ENCODE measurements at regions not wholly inside any gene's neighbourhood (a gene's known extent, or its start where the extent isn't known, plus 50 kb on each side); places are given as distances from the start of the nearest gene placed in this dataset.

- Histone ChIP-seq H3K36me3 (ENCODE audit: control insufficient read depth, insufficient read depth, low read length) (no peaks in the 10 kb centered on the region), H4K20me1 (replicated peaks; ENCODE audit: control insufficient read depth, insufficient read depth, low read length) (no peaks in the 10 kb centered on the region), H3K9me1 (ENCODE audit: control insufficient read depth, insufficient read depth, low read length) (no peaks in the 10 kb centered on the region), H2AFZ (ENCODE audit: low read depth, low read length) (no peak overlapping the region), H3K4me3 (no peak overlapping the region), H3K4me1 (replicated peaks in 1 of 2; ENCODE audit: control insufficient read depth in 2 of 2, insufficient read depth in 2 of 2, low read length in 2 of 2) (no peaks in the 10 kb centered on the region), H3K9me3 (replicated peaks; ENCODE audit: control insufficient read depth, insufficient read depth, low read depth, low read length) (no peaks in the 10 kb centered on the region), H3K9ac (ENCODE audit: insufficient read depth in 1 of 2, low read depth in 2 of 2, low read length in 2 of 2) (no peak overlapping the region), H3K27me3 (ENCODE audit: control insufficient read depth in 2 of 2, insufficient read depth in 2 of 2, low read length in 2 of 2) (no peaks in the 10 kb centered on the region), H3K79me2 (ENCODE audit: control insufficient read depth, insufficient read depth, low read length) (no peaks in the 10 kb centered on the region), H3K4me2 (ENCODE audit: insufficient read depth, low read length) (no peak overlapping the region), H3K27ac (ENCODE audit: extremely low read depth, low read depth, low read length) (no peak overlapping the region)
- ATAC-seq (no peak), DNase-seq (ENCODE audit: extremely low read depth in 1 of 4, low spot score in 3 of 4) (no peak), FAIRE-seq (no peak)
- no TSS peak for BruUV-seq (replicated peaks)
- ChIA-PET CTCF (ENCODE audit: low intra/inter-chr PET ratio) (no interaction called here), POLR2A (no interaction called here)
- 0% methylated on average over 4 of the region's 4 CpGs for WGBS (ENCODE audit: insufficient coverage, low coverage, missing lambda C conversion rate)
- in situ Hi-C loops (cut with MboI) (no loop called here), intact Hi-C loops (cut with micrococcal nuclease) (no loop called here)
- no peak for TF ChIP-seq TBP (optimal IDR thresholded peaks at IDR 0.05; ENCODE audit: low read depth, low read length)
- TF ChIP-seq, protein P1, sequence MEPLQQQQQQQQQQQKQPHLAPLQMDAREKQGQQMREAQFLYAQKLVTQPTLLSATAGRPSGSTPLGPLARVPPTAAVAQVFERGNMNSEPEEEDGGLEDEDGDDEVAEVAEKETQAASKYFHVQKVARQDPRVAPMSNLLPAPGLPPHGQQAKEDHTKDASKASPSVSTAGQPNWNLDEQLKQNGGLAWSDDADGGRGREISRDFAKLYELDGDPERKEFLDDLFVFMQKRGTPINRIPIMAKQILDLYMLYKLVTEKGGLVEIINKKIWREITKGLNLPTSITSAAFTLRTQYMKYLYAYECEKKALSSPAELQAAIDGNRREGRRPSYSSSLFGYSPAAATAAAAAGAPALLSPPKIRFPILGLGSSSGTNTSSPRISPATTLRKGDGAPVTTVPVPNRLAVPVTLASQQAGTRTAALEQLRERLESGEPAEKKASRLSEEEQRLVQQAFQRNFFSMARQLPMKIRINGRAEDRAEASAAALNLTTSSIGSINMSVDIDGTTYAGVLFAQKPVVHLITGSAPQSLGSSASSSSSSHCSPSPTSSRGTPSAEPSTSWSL (CRISPR knock-in tag; IDR thresholded peaks at IDR 0.05; ENCODE audit: borderline replicate concordance) = no peak
- no peak for TF ChIP-seq GTF2E2 (tag; IDR thresholded peaks at IDR 0.05)
- TF ChIP-seq ZNF57 (CRISPR knock-in tag; IDR thresholded peaks at IDR 0.05) = no peak
- TF ChIP-seq KAT2B (IDR thresholded peaks at IDR 0.05; ENCODE audit: low read depth, low read length) = no peak
- no peak for TF ChIP-seq ZNF398 (CRISPR knock-in tag; IDR thresholded peaks at IDR 0.05)
- no peak for TF ChIP-seq HNRNPUL1 (IDR thresholded peaks at IDR 0.05; ENCODE audit: low read length)
- no peak for TF ChIP-seq HMGN3 (IDR thresholded peaks at IDR 0.05; ENCODE audit: borderline replicate concordance, extremely low read depth, insufficient read length, low read depth, low read length)
- TF ChIP-seq GATAD2B (IDR thresholded peaks at IDR 0.05; ENCODE audit: borderline replicate concordance) = no peak
- no peak for TF ChIP-seq RBM15 (IDR thresholded peaks at IDR 0.05; ENCODE audit: insufficient read depth, low read length)
- no peak for TF ChIP-seq ZNF778 (CRISPR knock-in tag; IDR thresholded peaks at IDR 0.05)
- TF ChIP-seq ZEB2 (IDR thresholded peaks at IDR 0.05) = no peak
- TF ChIP-seq, protein P2, sequence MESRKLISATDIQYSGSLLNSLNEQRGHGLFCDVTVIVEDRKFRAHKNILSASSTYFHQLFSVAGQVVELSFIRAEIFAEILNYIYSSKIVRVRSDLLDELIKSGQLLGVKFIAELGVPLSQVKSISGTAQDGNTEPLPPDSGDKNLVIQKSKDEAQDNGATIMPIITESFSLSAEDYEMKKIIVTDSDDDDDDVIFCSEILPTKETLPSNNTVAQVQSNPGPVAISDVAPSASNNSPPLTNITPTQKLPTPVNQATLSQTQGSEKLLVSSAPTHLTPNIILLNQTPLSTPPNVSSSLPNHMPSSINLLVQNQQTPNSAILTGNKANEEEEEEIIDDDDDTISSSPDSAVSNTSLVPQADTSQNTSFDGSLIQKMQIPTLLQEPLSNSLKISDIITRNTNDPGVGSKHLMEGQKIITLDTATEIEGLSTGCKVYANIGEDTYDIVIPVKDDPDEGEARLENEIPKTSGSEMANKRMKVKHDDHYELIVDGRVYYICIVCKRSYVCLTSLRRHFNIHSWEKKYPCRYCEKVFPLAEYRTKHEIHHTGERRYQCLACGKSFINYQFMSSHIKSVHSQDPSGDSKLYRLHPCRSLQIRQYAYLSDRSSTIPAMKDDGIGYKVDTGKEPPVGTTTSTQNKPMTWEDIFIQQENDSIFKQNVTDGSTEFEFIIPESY (CRISPR knock-in tag; IDR thresholded peaks at IDR 0.05) = no peak
- no peak for TF ChIP-seq MTA3 (IDR thresholded peaks at IDR 0.05; ENCODE audit: borderline replicate concordance)
Observed at GRCh38 chr16:60073376-60073775, 1339.3 kb upstream of the GOT2 start.
